GM06990 (cell line): ENCODE measurements at regions not wholly inside any gene's neighbourhood (a gene's known extent, or its start where the extent isn't known, plus 50 kb on each side); places are given as distances from the start of the nearest gene placed in this dataset.

ENCODE experiments used
- DNase-seq: peaks from one replicate; pipeline ENCODE4 v3.0.0-alpha.2; 2011; ENCODE audit not compliant: insufficient read length; ENCODE audit errors: extremely low read depth
- H3K27me3 ChIP-seq: replicated peaks from 2 replicates; pipeline ENCODE4 v1.6.0; 2011; ENCODE audit warnings: low read length; ENCODE audit not compliant: control insufficient read depth, insufficient read depth
- H3K36me3 ChIP-seq: 2 replicates; pipeline ENCODE4 v1.5.1; 2011; ENCODE audit warnings: low read length; ENCODE audit not compliant: control insufficient read depth, insufficient read depth
- H3K4me3 ChIP-seq: replicated peaks from 2 replicates; pipeline ENCODE4 v1.5.1; 2011; ENCODE audit warnings: low read depth, mild to moderate bottlenecking, control low read depth, low read length
- TF ChIP-seq, protein P1 (sequence below): IDR thresholded peaks from 2 replicates; pipeline ENCODE4 v1.5.1; 2011; ENCODE audit warnings: low read length, control low read depth, mild to moderate bottlenecking, inconsistent platforms; ENCODE audit not compliant: insufficient read depth, poor library complexity, severe bottlenecking

DNA sequence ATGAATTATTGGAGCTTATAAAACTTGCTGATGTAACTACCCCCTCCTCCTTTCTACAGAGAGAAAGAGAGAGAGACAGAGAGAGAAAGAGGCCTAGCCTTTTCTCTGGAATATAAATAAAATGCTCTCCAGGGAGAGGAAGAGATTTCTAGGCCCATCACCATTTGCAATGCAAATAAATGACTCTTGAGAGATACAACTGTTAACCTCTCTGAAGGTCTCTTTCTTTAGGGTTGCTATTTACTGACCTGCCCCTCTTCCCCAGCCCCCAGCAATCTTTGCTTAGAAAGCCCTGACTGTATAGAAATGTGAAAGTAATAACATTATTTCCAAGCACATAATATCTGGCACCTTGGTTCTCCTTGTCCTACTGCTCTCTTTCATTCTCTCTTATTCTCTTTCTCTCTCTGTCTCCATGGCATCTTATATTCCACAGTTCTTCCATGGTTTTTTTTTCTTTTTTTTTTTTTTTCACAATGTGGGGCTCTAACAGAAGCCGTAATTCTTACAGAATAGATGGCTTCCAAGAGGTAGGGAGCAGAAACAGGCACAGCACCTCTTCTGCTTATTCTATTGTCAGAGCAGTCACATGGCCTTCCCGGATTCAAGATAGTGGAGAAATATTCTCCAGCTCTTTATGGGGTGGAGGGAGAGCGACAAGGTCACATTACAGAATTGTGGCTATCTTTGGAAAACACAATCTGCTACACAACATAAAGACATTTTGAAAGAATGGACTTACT lies 1087.9 kb upstream of the NUDT12 start:
- H3K36me3 ChIP-seq = no peaks in the 10 kb centered on the region
- DNase-seq = no peak
- H3K27me3 ChIP-seq = no peaks in the 10 kb centered on the region
- H3K4me3 ChIP-seq = no peak overlapping the region
- TF ChIP-seq, protein P1, sequence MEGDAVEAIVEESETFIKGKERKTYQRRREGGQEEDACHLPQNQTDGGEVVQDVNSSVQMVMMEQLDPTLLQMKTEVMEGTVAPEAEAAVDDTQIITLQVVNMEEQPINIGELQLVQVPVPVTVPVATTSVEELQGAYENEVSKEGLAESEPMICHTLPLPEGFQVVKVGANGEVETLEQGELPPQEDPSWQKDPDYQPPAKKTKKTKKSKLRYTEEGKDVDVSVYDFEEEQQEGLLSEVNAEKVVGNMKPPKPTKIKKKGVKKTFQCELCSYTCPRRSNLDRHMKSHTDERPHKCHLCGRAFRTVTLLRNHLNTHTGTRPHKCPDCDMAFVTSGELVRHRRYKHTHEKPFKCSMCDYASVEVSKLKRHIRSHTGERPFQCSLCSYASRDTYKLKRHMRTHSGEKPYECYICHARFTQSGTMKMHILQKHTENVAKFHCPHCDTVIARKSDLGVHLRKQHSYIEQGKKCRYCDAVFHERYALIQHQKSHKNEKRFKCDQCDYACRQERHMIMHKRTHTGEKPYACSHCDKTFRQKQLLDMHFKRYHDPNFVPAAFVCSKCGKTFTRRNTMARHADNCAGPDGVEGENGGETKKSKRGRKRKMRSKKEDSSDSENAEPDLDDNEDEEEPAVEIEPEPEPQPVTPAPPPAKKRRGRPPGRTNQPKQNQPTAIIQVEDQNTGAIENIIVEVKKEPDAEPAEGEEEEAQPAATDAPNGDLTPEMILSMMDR = no peak

DNA sequence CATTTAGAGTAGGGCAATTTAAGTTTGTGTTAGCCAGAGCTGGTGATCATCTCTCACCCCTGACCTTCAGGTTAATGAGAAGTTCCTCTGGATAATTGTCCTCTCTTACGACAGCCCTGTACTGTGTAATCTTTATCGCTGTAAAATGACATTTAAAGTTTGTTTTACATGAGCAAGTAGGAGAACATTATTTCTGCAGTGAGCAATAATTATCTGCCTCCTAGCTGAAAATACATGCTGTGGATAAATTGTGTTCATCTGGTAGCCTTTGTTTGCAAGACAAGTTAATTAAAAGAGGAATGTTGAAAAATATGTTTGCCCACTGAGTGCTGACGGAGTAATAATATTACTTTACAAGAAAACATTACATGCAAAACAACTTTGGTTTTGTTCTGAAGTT lies 1083.8 kb upstream of the NUDT12 start:
- no peak overlapping the region for H3K4me3 ChIP-seq
- no peak for DNase-seq
- TF ChIP-seq, protein P1 = no peak
- H3K36me3 ChIP-seq = no peaks in the 10 kb centered on the region
- no peaks in the 10 kb centered on the region for H3K27me3 ChIP-seq

DNA sequence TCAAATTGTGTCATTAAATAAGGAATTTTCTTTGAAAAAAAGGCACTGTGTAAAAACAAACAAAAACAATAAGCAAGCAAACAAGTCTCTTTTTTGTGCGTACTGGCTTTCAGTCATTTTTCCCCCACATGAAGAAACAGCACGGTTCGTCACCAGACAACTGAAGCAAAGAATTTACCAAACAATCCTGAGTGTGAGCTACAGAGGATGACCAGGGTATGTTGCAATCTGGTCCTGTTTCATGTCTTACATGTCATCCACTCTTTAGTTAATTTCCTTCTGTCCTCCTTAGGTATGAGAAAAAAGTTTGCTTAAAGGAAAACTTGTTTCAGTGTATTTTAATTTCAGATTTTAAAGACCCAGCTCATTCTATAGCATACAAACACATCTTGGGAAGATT lies 1080.7 kb upstream of the NUDT12 start:
- TF ChIP-seq, protein P1 = no peak
- H3K36me3 ChIP-seq = no peaks in the 10 kb centered on the region
- DNase-seq = no peak
- no peaks in the 10 kb centered on the region for H3K27me3 ChIP-seq
- no peak overlapping the region for H3K4me3 ChIP-seq

DNA sequence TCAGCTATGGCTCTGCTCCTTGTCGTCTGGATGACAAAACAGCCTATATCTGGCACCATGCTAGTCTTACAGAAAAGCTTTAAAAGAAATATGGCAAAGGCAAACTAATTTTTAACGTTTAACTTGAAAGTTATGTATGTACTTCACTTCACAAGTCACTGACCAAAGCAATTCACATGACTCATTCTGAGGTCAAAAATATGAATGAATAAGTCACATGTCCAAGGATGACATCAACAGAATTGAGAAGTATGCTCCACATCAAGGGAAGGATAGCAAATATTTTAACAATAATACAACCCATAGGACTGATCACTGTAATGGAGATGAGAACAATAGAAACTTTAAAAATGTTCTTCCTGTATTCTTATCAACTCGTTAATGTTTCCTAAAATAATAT lies 1072.6 kb upstream of the NUDT12 start:
- DNase-seq = no peak
- Histone ChIP-seq H3K4me3 (no peak overlapping the region), H3K36me3 (no peaks in the 10 kb centered on the region), H3K27me3 (no peaks in the 10 kb centered on the region)
- TF ChIP-seq, protein P1 = no peak

DNA sequence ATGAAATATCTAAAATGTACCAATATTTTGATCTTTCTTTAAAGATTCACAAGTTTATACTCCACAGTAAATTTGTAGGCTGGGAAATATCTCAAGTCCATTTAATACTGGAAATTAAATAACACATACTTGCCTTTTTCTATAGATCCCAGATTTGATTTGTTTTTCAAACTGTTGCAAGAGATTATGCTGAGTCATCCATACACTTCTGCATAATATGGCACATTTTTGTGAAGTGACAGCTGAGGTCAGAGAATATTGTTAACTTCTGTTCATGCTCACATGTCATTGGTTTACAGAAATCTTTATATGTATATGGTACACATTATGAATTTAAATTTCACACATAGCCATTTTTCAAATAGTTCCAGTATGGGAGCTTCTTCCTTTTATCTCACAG lies 1066.3 kb upstream of the NUDT12 start:
- Histone ChIP-seq H3K36me3 (no peaks in the 10 kb centered on the region), H3K27me3 (no peaks in the 10 kb centered on the region), H3K4me3 (no peak overlapping the region)
- TF ChIP-seq, protein P1 = no peak
- no peak for DNase-seq

DNA sequence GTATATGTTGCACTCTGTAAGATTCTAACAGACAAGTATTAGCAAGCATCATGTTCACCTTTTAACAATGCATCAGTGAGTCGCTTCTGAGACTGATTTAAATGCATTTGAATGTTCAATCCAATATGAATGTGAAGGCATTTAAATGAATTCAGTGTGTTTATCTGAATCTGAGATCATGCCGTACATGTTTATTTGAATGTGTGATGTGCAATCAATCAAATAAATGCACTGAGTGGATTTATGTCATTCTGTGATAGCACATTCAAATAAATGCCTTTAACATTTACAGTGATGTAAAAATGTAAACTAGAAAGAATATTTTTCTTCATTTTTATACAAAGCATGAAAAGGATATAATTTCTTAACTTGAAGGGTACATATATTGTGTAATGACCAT lies 1063.5 kb upstream of the NUDT12 start:
- TF ChIP-seq, protein P1 = no peak
- Histone ChIP-seq H3K27me3 (no peaks in the 10 kb centered on the region), H3K4me3 (no peak overlapping the region), H3K36me3 (no peaks in the 10 kb centered on the region)
- DNase-seq = no peak
